Right lobe of liver (tissue), 4 donors: ENCODE measurements at regions not wholly inside any gene's neighbourhood (a gene's known extent, or its start where the extent isn't known, plus 50 kb on each side); places are given as distances from the start of the nearest gene placed in this dataset.

Experiments used
- POLR2A ChIP-seq: fragments of 450-650 bp; IDR thresholded peaks from one replicate; pipeline ENCODE4 v1.6.1; 2017; ENCODE audit warnings: antibody characterized with exemption, mild to moderate bottlenecking
- TF ChIP-seq, protein P1 (sequence below), 4 donors: fragments of 200-600 bp in 3 of 4; fragments of 450-650 bp in 1 of 4; IDR thresholded peaks; one replicate each; pipeline versions ENCODE4 v1.5.1 to v1.8.0; 2016 to 2022; ENCODE audit warnings: antibody characterized with exemption in 4 of 4, mild to moderate bottlenecking in 2 of 4
- donor health status: DM: no; HTN: no; CAD: no.
- donor health status: DM: no; HTN: no; CAD: no.
- donor health status: DM: no; HTN: yes; CAD: no.

DNA sequence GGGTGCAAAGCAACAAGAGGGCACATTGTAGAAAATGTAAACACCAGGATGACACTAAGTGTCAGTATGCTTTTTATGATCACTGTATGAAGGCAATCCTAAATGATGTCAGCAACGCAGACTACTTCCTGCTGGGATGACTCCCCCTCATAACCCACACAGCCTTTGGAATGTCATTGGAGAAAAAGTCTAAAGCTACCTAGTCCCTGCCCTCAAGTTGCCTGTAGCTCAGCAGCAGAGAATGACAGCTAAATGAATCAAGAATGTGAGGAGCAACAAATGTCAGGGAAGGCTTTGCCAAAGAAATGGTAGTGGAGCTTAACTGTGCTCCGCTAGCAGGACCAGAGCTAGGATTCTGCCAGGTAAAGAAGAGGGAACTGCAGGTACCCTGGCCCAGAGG is 555.6 kb downstream of the CD83 start:
- TF ChIP-seq POLR2A, result no peak
- TF ChIP-seq, protein P1, sequence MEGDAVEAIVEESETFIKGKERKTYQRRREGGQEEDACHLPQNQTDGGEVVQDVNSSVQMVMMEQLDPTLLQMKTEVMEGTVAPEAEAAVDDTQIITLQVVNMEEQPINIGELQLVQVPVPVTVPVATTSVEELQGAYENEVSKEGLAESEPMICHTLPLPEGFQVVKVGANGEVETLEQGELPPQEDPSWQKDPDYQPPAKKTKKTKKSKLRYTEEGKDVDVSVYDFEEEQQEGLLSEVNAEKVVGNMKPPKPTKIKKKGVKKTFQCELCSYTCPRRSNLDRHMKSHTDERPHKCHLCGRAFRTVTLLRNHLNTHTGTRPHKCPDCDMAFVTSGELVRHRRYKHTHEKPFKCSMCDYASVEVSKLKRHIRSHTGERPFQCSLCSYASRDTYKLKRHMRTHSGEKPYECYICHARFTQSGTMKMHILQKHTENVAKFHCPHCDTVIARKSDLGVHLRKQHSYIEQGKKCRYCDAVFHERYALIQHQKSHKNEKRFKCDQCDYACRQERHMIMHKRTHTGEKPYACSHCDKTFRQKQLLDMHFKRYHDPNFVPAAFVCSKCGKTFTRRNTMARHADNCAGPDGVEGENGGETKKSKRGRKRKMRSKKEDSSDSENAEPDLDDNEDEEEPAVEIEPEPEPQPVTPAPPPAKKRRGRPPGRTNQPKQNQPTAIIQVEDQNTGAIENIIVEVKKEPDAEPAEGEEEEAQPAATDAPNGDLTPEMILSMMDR (IDR thresholded peaks at IDR 0.05), result no peak
